GM21515 (cell line): ENCODE measurements at regions not wholly inside any gene's neighbourhood (a gene's known extent, or its start where the extent isn't known, plus 50 kb on each side); places are given as distances from the start of the nearest gene placed in this dataset.
"Not testable (repeated sequence)": the region's sequence is repeated elsewhere in the genome, so short reads cannot be mapped to it uniquely, and the experiment has no call there.

Experiments
- ATAC-seq: cut with Tn5 transposase; IDR thresholded peaks from one replicate; pipeline ENCODE4 v1.9.1; 2021; ENCODE audit not compliant: unreplicated experiment

DNA sequence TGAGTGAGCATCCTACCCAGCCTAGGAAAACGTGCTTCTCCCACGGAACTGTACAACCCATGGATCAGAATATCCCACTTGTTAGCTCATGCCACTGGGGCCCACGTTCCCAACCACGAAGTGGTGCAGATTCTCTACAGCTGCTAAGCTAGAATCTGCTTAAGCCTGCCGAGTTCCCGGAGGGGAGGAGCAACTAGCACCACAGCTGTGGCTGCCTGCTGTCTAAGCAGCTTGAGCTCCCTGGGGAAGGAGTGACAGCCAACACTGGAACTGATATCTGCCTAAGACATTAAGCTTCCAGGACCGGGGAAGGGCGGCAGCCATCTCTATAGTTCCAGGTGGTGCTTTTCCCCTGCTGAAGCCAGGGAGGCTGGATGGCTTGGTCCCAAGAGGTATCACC lies 334.7 kb upstream of the CHRM2 start:
- no peak for ATAC-seq

DNA sequence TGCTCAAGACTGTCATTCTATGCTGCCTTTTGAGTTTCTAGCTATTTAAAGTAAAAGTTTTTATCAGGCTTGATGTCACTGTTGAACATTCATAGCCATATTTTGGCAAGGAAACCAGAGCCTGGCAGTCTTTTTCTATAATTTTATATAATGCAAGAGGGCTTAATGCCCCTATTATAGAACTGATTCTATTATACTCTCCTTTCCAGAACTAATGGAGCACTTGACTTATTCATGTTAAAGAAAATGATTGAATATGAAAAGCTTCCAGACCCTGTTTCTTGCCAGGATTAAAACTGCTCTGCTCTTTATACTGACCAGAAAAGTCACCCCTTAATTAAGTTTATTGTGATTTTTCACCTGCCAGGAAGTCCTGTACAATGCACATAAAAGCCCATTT lies 337.6 kb upstream of the CHRM2 start:
- no peak for ATAC-seq

DNA sequence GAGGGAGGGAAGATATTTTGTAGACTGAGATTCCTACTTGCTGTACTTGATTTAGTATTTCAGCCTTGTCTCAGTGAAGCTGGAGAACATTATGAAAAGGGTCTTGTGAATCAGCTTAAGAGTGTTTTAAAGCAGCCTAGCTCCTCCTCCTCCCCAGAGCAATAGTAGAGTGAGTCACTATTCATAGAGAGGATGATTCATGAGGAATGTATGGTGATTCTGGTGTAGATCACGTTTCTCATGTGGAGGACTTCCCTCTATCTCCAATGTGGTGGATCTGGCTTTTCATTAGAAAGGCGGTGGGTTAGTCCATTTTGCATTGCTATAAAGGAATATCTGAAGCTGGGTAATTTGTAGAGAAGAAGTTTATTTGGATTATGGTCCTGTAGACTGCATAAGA lies 340.1 kb upstream of the CHRM2 start:
- no peak for ATAC-seq

DNA sequence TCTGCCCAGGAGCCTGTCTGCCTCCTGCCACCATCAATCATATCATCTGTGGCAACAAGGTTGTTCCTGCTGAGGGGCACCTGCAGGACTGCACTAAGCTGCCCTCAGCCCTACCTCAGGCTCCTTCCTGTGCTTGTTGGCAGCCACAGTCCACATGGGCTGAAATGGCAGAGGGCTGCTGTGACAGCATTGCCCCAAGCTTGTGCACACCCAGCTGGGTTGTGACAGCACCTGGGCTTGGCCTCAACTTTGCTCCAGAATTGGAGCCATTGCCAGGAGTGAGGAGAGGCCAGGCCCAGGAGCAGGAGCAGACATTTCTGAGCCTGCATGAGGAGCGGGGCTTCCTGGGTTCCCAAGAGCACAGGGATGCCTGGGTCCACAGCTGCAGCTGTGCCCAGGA lies 340.9 kb upstream of the CHRM2 start:
- no peak for ATAC-seq

DNA sequence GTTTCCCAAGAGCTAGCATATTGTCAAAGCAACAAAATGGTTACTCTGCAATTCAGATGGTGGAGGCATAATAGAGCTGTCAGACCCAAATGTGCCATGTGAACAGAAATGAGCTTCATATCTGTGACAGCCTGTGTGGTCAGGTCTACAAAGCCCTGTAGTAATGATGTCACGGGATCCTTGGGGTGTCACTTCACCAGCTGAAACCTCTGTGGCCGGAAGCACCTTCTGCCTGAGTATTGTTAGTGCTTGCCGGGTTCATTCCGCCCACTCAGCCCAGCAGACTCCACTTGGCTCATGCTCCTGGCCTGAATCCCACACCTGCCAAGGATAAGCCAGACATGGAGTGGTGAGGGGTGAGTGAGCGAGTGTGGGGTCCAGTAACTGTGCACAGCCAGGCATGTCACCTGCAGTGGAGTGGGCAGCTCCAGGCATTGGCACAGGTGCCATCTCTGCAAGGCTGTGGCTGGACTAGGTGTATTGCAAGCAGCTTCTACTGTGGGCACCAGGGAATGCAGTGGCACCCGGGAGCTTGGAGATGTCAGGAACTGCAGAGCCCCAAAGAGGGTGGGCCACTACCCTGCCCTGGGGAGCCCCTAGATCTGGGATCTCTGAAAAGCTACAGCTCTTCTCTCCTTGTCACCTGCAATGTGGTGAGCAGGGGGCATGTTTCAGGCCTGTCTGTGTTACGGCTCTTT lies 341.9 kb upstream of the CHRM2 start:
- no peak for ATAC-seq

GRCh38 chr7:136523571-136523970 lies 344.9 kb upstream of the CHRM2 start:
- ATAC-seq, result no peak

DNA sequence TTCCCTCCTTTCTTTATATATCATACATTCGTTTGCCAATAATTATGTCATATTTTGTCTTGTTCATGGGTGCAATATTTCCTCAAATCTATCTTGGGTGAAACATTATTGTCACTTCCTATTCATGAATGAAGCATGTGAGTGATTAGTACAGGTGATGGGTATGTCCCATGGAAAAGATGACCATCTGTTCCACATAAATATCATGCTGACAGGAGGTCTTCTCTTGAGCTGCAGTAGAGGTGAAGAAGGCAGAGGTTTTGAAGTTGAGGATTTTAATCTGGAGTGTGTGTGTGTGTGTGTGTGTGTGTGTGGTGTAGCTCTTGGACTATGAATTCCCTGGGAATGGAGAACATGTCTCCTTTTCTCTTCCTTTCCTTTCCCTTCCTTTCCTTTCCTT lies 350.5 kb upstream of the CHRM2 start:
- ATAC-seq, result no peak

DNA sequence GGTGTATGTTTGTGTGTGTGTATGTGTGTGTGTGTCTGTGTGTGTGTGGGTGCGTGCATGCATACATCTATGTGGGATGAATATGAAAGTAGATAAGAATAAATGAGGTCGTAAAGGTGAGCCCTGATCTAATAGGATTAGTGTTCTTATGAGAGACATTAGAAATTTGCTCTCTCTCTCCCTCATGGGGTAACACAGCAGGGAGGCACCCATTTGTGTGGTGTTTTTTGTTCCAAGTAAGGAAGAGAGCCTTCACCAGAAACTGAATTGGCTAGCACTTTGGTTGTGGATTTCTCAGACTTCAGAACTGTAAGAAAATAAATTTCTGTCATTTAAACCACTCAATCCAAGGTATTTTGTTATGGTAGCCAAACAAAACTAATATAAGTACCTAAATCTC lies 353.7 kb upstream of the CHRM2 start:
- ATAC-seq, result no peak

GRCh38 chr7:136513744-136514143 lies 354.7 kb upstream of the CHRM2 start:
- no peak for ATAC-seq

- no peak for ATAC-seq
These were observed 359.0 kb upstream of the CHRM2 start for GRCh38 chr7:136509466-136509865.

- no peak for ATAC-seq
These were observed 366.3 kb upstream of the CHRM2 start for GRCh38 chr7:136502162-136502561.

DNA sequence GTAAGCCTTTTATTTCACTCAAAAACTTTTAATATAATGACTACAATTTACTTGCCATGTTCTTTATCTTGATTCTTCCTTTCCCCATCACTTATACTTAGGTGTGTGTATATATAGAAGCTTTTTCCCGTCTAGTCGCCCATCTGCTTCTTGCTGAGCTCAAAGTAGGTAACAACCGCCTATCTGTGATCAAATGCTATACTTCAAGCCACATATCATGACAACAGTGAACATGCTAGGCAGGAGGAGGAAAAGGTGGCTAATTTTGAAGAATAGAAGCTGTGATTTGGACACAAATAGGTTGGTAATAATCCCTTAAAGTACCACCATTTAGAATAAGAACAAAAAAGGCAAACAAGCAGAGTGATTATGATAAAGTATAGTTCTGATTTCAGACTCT lies 367.3 kb upstream of the CHRM2 start:
- ATAC-seq, result no peak

GRCh38 chr7:136496551-136496950 lies 371.9 kb upstream of the CHRM2 start:
- ATAC-seq, result no peak

DNA sequence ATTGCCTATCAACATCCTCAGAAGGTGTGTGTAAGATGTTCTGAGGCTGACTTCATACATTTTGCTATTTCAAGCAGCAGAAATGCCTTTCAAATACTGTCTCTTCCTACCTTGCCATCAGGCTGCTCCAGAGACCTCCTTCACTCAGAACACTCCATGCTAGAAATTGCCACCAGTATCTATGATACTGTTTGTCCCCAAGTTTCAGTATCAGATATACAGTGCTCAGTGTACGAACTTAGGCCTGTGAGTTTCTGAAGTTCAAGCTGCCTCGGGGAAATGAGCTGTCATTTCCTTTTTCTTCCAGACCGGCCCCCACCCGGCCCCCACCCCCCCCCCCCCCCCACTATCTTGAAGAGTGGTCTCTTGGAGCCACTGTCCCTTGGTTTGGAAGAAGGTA lies 373.4 kb upstream of the CHRM2 start:
- ATAC-seq, result no peak

DNA sequence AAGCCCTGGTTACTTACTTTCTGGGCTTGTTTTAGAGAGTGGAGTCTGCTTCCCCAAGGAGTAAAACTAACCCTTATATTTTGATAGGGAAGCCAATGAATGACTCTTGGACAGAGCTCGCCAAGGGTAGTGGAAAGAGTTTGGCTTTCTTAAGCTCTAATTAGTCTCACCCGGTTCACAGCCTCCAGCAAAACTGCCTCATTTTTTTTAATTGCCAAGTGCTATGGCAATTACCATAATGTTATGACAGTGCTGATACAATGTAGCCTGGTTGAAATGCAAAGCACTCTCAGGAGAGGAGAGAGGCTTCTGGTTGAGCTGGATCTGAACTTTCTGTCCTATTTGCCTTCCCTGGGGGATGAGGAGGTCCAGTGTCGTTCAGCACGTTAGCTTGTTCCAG lies 376.1 kb upstream of the CHRM2 start:
- no peak for ATAC-seq

- ATAC-seq, result no peak
These were observed 378.6 kb upstream of the CHRM2 start for GRCh38 chr7:136489808-136490207.

GRCh38 chr7:136480901-136481300 lies 387.6 kb upstream of the CHRM2 start:
- no peak for ATAC-seq

DNA sequence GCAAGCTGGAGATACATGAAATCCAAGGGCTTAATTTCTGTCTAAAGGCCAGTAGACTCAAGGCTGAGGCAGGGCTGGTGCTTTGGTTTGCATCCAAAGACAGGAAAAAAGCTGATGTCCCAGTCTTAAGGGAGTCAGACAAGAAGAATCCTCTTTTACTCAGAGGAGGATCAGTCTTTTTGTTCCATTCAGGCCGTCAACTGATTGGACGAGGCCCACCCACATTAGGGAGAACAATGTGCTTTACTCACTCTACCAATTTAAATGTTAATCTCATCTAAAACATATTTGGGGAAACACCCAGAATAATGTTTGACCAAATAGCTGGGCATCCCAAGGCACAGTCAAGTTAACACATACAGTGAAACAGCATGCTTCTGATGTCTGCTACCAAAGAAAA lies 388.5 kb upstream of the CHRM2 start:
- ATAC-seq, result no peak

DNA sequence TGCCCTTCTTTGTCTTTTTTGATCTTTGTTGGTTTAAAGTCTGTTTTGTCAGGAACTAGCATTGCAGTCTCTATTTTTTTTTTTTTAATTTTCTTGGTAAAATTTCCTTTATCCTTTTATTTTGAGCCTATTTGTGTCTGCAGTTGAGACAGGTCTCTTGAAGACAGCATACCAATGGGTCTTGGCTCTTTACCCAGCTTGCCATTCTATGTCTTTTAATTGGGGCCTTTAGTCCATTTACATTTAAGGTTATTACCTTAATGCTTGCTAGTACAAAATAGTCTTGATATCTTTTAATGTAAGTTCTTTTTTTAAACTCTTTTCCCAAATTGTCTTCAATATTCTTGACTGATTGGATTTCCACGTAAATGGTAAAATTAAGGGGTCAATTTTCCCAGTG lies 398.3 kb upstream of the CHRM2 start:
- ATAC-seq, result no peak

DNA sequence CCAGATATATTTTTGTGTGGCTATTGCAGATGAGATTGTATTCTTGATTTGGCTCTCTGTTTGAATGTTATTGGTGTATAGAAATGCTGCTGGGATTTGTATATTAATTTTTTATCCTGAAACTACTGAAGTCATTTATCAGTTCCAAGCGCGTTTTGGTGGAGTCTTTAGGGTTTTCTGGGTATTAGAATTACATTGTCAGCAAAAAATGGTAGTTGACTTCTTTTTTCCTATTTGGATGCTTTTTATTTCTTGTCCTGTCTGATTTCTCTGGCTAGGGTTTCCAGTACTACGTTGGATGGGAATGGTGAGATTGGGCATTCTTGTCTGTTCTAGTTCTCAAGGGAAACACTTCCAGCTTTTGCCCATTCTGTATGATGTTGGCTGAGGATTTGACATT lies 415.5 kb upstream of the CHRM2 start:
- no peak for ATAC-seq

DNA sequence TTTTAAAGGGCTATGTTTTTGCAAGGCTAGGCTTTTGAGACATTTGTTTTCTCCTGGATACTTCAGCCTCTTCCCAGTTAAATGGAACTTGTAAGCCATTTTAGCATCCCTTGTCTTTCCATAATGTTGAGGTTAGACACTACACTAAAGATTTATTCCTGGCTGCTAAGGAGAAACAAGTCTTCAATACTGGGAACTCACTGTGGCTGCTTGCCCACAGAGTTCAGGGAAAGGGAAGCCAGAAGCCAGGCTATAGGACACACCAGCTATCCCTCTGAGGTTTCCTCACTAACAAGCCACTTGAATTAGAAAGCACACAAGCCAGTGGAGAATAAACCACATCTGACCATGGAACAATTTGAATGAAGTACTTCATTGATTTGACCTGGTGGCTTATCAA lies 421.7 kb upstream of the CHRM2 start:
- ATAC-seq, result no peak

GRCh38 chr7:136441835-136442234 lies 426.6 kb upstream of the CHRM2 start:
- ATAC-seq, result no peak

DNA sequence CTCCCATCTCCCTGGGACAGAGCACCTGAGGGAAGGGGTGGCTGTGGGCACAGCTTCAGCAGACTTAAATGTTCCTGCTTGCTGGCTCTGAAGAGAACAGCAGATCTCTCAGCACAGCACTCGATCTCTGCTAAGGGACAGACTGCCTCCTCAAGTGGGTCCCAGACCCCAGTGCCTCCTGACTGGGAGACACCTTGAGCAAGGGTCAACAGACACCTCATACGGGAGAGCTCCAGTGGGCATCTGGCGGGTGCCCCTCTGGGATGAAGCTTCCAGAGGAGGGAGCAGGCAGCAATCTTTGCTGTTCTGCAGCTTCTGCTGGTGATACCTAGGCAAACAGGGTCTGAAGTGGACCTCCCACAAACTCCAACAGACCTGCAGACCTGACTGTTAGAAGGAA lies 436.7 kb upstream of the CHRM2 start:
- not testable (repeated sequence) for ATAC-seq

DNA sequence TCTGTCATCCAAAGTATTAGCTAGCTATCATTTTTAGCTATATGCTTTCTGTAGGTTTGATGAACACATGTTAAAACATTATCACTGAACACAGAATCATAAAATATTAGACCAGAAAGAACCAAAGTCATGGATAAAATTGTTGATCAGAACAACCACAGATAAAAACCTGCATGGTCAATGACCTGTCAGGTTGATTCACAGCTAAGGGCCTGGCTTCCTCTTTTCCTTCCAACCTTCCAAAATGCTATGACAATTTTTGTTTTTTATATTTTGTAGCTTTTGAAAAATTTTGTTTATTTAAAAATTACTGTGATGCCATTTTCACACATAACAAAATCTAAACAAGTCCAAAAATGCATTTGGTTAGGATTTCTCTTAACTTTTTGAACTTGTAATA lies 444.4 kb upstream of the CHRM2 start:
- no peak for ATAC-seq
